ENCODE measurements at regions not wholly inside any gene's neighbourhood (a gene's known extent, or its start where the extent isn't known, plus 50 kb on each side); places are given as distances from the start of the nearest gene placed in this dataset.

- POLR2A ChIA-PET = no interaction called here
- Histone ChIP-seq H3K27ac (ENCODE audit: low read length) (peak overlapping the region; percentile 49; the same call in 1 of the 2 replicates), H3K27me3 (ENCODE audit: control insufficient read depth, insufficient read depth, low read length) (no peaks in the 10 kb centered on the region), H3K4me3 (ENCODE audit: low read depth in 2 of 2, low read length in 2 of 2) (no peak overlapping the region), H3K9me3 (ENCODE audit: control insufficient read depth, insufficient read depth, low read depth, low read length) (no peaks in the 10 kb centered on the region; the same call in 1 of the 2 replicates), H3K4me1 (ENCODE audit: control insufficient read depth, insufficient read depth, low read length) (peaks cover 15% of the 10 kb centered on the region), H3K36me3 (ENCODE audit: control insufficient read depth, insufficient read depth, low read length) (no peaks in the 10 kb centered on the region)
- DNase-seq (ENCODE audit: low read depth, low spot score) (peak; percentile 43), ATAC-seq (peak; percentile 90)
- BruUV-seq (replicated peaks) = no TSS peak
- TF ChIP-seq, protein P1, sequence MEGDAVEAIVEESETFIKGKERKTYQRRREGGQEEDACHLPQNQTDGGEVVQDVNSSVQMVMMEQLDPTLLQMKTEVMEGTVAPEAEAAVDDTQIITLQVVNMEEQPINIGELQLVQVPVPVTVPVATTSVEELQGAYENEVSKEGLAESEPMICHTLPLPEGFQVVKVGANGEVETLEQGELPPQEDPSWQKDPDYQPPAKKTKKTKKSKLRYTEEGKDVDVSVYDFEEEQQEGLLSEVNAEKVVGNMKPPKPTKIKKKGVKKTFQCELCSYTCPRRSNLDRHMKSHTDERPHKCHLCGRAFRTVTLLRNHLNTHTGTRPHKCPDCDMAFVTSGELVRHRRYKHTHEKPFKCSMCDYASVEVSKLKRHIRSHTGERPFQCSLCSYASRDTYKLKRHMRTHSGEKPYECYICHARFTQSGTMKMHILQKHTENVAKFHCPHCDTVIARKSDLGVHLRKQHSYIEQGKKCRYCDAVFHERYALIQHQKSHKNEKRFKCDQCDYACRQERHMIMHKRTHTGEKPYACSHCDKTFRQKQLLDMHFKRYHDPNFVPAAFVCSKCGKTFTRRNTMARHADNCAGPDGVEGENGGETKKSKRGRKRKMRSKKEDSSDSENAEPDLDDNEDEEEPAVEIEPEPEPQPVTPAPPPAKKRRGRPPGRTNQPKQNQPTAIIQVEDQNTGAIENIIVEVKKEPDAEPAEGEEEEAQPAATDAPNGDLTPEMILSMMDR (IDR thresholded peaks at IDR 0.05) = no peak
- no peak for TF ChIP-seq TCF7L2 (IDR thresholded peaks at IDR 0.05; ENCODE audit: low read depth, low read length)
- TF ChIP-seq POLR2AphosphoS5 (IDR thresholded peaks at IDR 0.05; ENCODE audit: low read depth, low read length) = no peak
- no peak for TF ChIP-seq SIN3A (IDR thresholded peaks at IDR 0.05; ENCODE audit: borderline replicate concordance, insufficient read depth, low read depth, low read length)
- no peak for TF ChIP-seq REST (IDR thresholded peaks at IDR 0.05; ENCODE audit: insufficient read depth in 1 of 2, low read depth in 2 of 2, low read length in 1 of 2)
- CTCF ChIA-PET = interaction anchor here (0.6 kb wide), 1 partner anchor 70 kb away, joined by 3 read pairs; no protein-coding TSS in a partner anchor
- in situ Hi-C loops (cut with HindIII; ENCODE audit: low pct_unique_long_range_greater_than_20kb, low sequenced_read_pairs) = no loop called here
- intact Hi-C loops (cut with micrococcal nuclease; ENCODE audit: unreplicated experiment) = no loop called here
Observed at GRCh38 chr11:69949327-69949726, 128.8 kb upstream of the ANO1 start.

DNA sequence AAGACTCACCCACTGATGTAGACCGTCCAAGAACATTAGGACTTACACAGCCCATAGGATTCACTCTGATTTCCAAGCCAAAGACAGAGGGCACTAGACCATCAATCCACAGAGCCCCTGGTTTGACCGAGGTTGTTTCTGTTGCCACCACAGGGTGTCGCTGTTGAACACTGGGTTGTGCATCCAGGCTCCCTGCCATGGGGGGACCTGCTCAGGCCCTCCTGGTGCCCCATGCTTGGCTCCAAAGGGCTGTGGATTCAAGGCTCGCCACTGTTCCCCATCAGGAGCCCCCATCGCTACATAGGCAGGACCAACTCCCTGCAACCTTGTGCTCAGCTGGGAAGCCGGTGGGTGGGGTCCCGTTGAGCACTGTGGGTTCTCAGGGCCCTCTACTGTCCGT, 128.0 kb upstream of the ANO1 start:
- no peaks in the 10 kb centered on the region; the same call in 1 of the 2 replicates for H3K9me3 ChIP-seq (ENCODE audit: control insufficient read depth, insufficient read depth, low read depth, low read length)
- ChIA-PET CTCF (interaction anchor here (0.7 kb wide), 2 partner anchors 22 to 906 kb away, joined by 3 read pairs; no protein-coding TSS in a partner anchor), POLR2A (no interaction called here)
- in situ Hi-C loops (cut with HindIII; ENCODE audit: low pct_unique_long_range_greater_than_20kb, low sequenced_read_pairs) (loop anchor here (25.0 kb wide), 1 partner anchor 237 kb away; no protein-coding TSS in a partner anchor), intact Hi-C loops (cut with micrococcal nuclease; ENCODE audit: unreplicated experiment) (no loop called here)
- peak overlapping the region; percentile 40; the same call in 1 of the 2 replicates for H3K27ac ChIP-seq (ENCODE audit: low read length)
- H3K4me3 ChIP-seq (ENCODE audit: low read depth in 2 of 2, low read length in 2 of 2) = no peak overlapping the region
- no TSS peak for BruUV-seq (replicated peaks)
- ATAC-seq (no peak), DNase-seq (ENCODE audit: low read depth, low spot score) (no peak)
- no peaks in the 10 kb centered on the region for H3K27me3 ChIP-seq (ENCODE audit: control insufficient read depth, insufficient read depth, low read length)
- no peak for TF ChIP-seq TCF7L2 (IDR thresholded peaks at IDR 0.05; ENCODE audit: low read depth, low read length)
- H3K36me3 ChIP-seq (ENCODE audit: control insufficient read depth, insufficient read depth, low read length) = no peaks in the 10 kb centered on the region
- H3K4me1 ChIP-seq (ENCODE audit: control insufficient read depth, insufficient read depth, low read length) = peaks cover 15% of the 10 kb centered on the region

GRCh38 chr11:69950621-69951020, 127.5 kb upstream of the ANO1 start:
- no TSS peak for BruUV-seq (replicated peaks)

More at GRCh38 chr11:69950621-69951020, 127.5 kb upstream of the ANO1 start:
- Histone ChIP-seq H3K27me3 (ENCODE audit: control insufficient read depth, insufficient read depth, low read length) (no peaks in the 10 kb centered on the region), H3K27ac (ENCODE audit: low read length) (no peak overlapping the region), H3K9me3 (ENCODE audit: control insufficient read depth, insufficient read depth, low read depth, low read length) (no peaks in the 10 kb centered on the region; the same call in 1 of the 2 replicates), H3K36me3 (ENCODE audit: control insufficient read depth, insufficient read depth, low read length) (no peaks in the 10 kb centered on the region), H3K4me1 (ENCODE audit: control insufficient read depth, insufficient read depth, low read length) (peaks cover 15% of the 10 kb centered on the region), H3K4me3 (ENCODE audit: low read depth in 2 of 2, low read length in 2 of 2) (no peak overlapping the region)
- POLR2A ChIA-PET = no interaction called here
- CTCF ChIA-PET = interaction anchor here (0.7 kb wide), 2 partner anchors 121 to 907 kb away, joined by 3 read pairs; no protein-coding TSS in a partner anchor
- intact Hi-C loops (cut with micrococcal nuclease; ENCODE audit: unreplicated experiment) = no loop called here
- ATAC-seq = no peak
- TF ChIP-seq TCF7L2 (IDR thresholded peaks at IDR 0.05; ENCODE audit: low read depth, low read length) = no peak
- TF ChIP-seq SIN3A (IDR thresholded peaks at IDR 0.05; ENCODE audit: borderline replicate concordance, insufficient read depth, low read depth, low read length) = no peak
- TF ChIP-seq, protein P1 (IDR thresholded peaks at IDR 0.05) = no peak
- TF ChIP-seq REST (IDR thresholded peaks at IDR 0.05; ENCODE audit: insufficient read depth in 1 of 2, low read depth in 2 of 2, low read length in 1 of 2) = no peak
- TF ChIP-seq POLR2AphosphoS5 (IDR thresholded peaks at IDR 0.05; ENCODE audit: low read depth, low read length) = no peak
- in situ Hi-C loops (cut with HindIII; ENCODE audit: low pct_unique_long_range_greater_than_20kb, low sequenced_read_pairs) = loop anchor here (25.0 kb wide), 1 partner anchor 237 kb away; no protein-coding TSS in a partner anchor
- no peak for DNase-seq (ENCODE audit: low read depth, low spot score)

Data from Panc1 (cell line).